CMK (cell line): ENCODE measurements at regions not wholly inside any gene's neighbourhood (a gene's known extent, or its start where the extent isn't known, plus 50 kb on each side); places are given as distances from the start of the nearest gene placed in this dataset.
A peak's percentile ranks its signal among the peaks of the same experiment; 100 is the strongest.

Experiments used
- DNase-seq: peaks from one replicate; pipeline ENCODE4 v3.0.0-alpha.2; 2010; ENCODE audit warnings: low read depth

GRCh38 chr20:19807946-19808330 is 49.9 kb downstream of the RIN2 start:
- no peak for DNase-seq

GRCh38 chr20:19808498-19808897 is 50.4 kb downstream of the RIN2 start:
- no peak for DNase-seq

GRCh38 chr20:19809505-19809904 is 51.4 kb downstream of the RIN2 start:
- no peak for DNase-seq

- DNase-seq, result no peak
Measured at GRCh38 chr20:19811231-19811630, 53.2 kb downstream of the RIN2 start.

GRCh38 chr20:19812056-19812455 is 54.0 kb downstream of the RIN2 start:
- no peak for DNase-seq

GRCh38 chr20:19812696-19813095 is 54.6 kb downstream of the RIN2 start:
- DNase-seq, result no peak

- DNase-seq, result no peak
Measured at GRCh38 chr20:19813846-19814640, 56.0 kb downstream of the RIN2 start.

- no peak for DNase-seq
Measured at GRCh38 chr20:19815553-19815991, 57.5 kb downstream of the RIN2 start.

GRCh38 chr20:19816386-19816785 is 58.3 kb downstream of the RIN2 start:
- no peak for DNase-seq

- DNase-seq, result no peak
Measured at GRCh38 chr20:19817017-19817416, 59.0 kb downstream of the RIN2 start.

- DNase-seq, result no peak
Measured at GRCh38 chr20:19819149-19819548, 61.1 kb downstream of the RIN2 start.

GRCh38 chr20:19820555-19821211 is 62.6 kb downstream of the RIN2 start:
- DNase-seq, result no peak

- DNase-seq, result no peak
Measured at GRCh38 chr20:19821606-19822005, 63.5 kb downstream of the RIN2 start.

GRCh38 chr20:19823216-19823615 is 65.2 kb downstream of the RIN2 start:
- no peak for DNase-seq

- no peak for DNase-seq
Measured at GRCh38 chr20:19823971-19824370, 65.9 kb downstream of the RIN2 start.

GRCh38 chr20:19824861-19825260 is 66.8 kb downstream of the RIN2 start:
- no peak for DNase-seq

- DNase-seq, result no peak
Measured at GRCh38 chr20:19826179-19826914, 68.3 kb downstream of the RIN2 start.

GRCh38 chr20:19827818-19828217 is 69.8 kb downstream of the RIN2 start:
- no peak for DNase-seq

GRCh38 chr20:19828232-19828631 is 70.2 kb downstream of the RIN2 start:
- DNase-seq, result peak; percentile 7

- DNase-seq, result no peak
Measured at GRCh38 chr20:19830211-19830785, 72.2 kb downstream of the RIN2 start.

- no peak for DNase-seq
Measured at GRCh38 chr20:19832875-19833274, 74.8 kb downstream of the RIN2 start.

- DNase-seq, result no peak
Measured at GRCh38 chr20:19833395-19833794, 75.3 kb downstream of the RIN2 start.

GRCh38 chr20:19834287-19834686 is 76.2 kb downstream of the RIN2 start:
- DNase-seq, result no peak
